ENCODE measurements at regions not wholly inside any gene's neighbourhood (a gene's known extent, or its start where the extent isn't known, plus 50 kb on each side); places are given as distances from the start of the nearest gene placed in this dataset.

DNA sequence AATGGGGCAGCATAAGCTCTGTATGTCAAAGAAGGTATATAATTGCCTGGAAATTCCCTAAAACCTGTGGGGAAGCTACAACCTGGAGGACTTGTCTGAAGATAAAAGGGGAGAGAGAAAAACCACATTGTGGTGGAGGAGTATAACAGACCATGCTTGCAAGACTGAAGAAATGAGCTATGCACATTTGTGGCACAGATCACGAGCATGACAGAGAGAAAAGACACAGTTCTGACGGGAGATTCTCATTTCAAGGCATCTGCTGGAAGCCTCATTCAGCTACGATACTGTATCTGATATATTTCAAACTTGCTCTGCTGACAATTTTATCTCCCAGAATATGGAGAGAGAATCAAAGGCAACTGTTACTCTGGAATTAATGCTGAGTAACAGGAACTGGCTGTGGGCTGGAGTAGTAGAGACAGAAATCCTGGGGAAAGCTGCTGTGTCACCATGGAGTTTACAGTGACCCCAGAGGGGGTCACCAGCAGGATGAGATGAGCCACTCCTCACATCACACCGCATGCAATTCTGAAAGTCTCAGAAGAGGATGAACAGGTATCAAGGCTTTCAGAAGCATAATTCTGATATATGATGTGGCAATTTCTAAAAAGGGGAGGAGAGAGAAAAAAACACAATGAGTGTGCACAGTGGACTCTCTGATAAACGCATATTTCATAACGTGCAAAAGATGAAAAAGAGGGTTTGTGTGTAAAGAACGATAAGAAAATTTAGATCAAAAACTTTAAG is 528.8 kb downstream of the IRX1 start:
- DNase-seq = no peak
- Histone ChIP-seq H3K4me3 (ENCODE audit: low read length in 3 of 3) (no peak overlapping the region), H3K36me3 (ENCODE audit: control insufficient read depth in 2 of 3, insufficient read depth in 3 of 3, low read length in 3 of 3) (no peaks in the 10 kb centered on the region)

DNA sequence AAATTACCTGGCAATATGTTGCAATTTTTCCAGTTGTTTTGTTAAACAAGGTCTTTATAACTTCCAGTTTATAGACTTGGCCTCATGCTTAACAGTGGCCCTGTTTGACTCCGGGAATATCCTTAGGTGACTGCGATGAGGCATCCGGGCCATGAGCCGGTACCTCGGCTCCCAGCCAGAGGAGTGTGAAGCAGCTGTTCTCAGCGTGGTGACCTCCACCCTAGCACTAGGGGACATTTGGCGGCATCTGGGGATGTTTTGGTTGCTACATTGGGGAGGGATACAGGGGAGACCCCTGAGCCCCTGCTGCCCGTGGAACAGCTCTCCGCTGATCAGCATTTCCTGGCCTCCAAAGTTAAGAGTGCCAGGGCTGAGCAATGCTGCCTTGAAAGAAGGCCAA is 533.4 kb downstream of the IRX1 start:
- intact Hi-C loops (cut with DNase I) = no loop called here
- H3K27me3 ChIP-seq (ENCODE audit: control insufficient read depth, insufficient read depth, low read length) = no peaks in the 10 kb centered on the region
- no peak overlapping the region for H3K4me3 ChIP-seq (ENCODE audit: low read length in 3 of 3)
- FAIRE-seq = no peak
- no peaks in the 10 kb centered on the region for H3K4me1 ChIP-seq (ENCODE audit: control insufficient read depth in 2 of 3, insufficient read depth in 2 of 3, low read depth in 1 of 3, low read length in 3 of 3)
- no peak for DNase-seq
- H3K9me3 ChIP-seq (ENCODE audit: control insufficient read depth in 2 of 3, insufficient read depth in 1 of 3, low read length in 3 of 3) = peaks cover 0 to 3% (median 2%) of the 10 kb centered on the region in 3 donors
- no peak overlapping the region for H3K27ac ChIP-seq (ENCODE audit: low read depth in 2 of 2, low read length in 2 of 2)
- H3K36me3 ChIP-seq (ENCODE audit: control insufficient read depth in 2 of 3, insufficient read depth in 3 of 3, low read length in 3 of 3) = no peaks in the 10 kb centered on the region
- TF ChIP-seq, protein P1, sequence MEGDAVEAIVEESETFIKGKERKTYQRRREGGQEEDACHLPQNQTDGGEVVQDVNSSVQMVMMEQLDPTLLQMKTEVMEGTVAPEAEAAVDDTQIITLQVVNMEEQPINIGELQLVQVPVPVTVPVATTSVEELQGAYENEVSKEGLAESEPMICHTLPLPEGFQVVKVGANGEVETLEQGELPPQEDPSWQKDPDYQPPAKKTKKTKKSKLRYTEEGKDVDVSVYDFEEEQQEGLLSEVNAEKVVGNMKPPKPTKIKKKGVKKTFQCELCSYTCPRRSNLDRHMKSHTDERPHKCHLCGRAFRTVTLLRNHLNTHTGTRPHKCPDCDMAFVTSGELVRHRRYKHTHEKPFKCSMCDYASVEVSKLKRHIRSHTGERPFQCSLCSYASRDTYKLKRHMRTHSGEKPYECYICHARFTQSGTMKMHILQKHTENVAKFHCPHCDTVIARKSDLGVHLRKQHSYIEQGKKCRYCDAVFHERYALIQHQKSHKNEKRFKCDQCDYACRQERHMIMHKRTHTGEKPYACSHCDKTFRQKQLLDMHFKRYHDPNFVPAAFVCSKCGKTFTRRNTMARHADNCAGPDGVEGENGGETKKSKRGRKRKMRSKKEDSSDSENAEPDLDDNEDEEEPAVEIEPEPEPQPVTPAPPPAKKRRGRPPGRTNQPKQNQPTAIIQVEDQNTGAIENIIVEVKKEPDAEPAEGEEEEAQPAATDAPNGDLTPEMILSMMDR (IDR thresholded peaks at IDR 0.05; ENCODE audit: borderline replicate concordance, extremely low read depth, insufficient read depth) = no peak
- no peak overlapping the region for H3K9ac ChIP-seq (ENCODE audit: low read length in 3 of 3)

More for the DNA sequence above, 528.8 kb downstream of the IRX1 start:
- Histone ChIP-seq H3K27ac (ENCODE audit: low read depth in 2 of 2, low read length in 2 of 2) (no peak overlapping the region), H3K9ac (ENCODE audit: low read length in 3 of 3) (no peak overlapping the region), H3K9me3 (ENCODE audit: control insufficient read depth in 2 of 3, insufficient read depth in 1 of 3, low read length in 3 of 3) (peaks cover 0 to 6% (median 2%) of the 10 kb centered on the region in 3 donors), H3K4me1 (ENCODE audit: control insufficient read depth in 2 of 3, insufficient read depth in 2 of 3, low read depth in 1 of 3, low read length in 3 of 3) (no peaks in the 10 kb centered on the region), H3K27me3 (ENCODE audit: control insufficient read depth, insufficient read depth, low read length) (no peaks in the 10 kb centered on the region)
- FAIRE-seq = no peak
- intact Hi-C loops (cut with DNase I) = no loop called here
- TF ChIP-seq, protein P1 (IDR thresholded peaks at IDR 0.05; ENCODE audit: borderline replicate concordance, extremely low read depth, insufficient read depth) = no peak

DNA sequence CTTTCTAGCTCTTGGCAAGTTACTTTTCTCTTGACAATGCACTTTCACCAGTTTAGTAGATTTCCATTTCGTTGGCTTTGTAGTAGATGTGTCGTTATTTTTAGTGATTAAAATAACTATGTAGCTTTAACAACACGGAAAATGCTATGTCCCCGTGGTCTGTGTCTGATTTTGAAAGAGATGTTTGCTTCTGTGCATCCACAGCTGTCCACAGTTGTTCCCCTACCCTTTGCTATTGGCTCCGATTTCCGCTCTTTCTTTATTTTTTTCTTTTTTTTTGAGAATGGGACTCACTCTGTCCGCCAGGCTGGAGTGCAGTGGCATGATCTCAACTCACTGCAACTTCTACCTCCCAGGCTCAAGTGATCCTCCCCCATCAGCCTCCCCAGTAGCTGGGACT is 533.9 kb downstream of the IRX1 start:
- no peak overlapping the region for H3K27ac ChIP-seq (ENCODE audit: low read depth in 2 of 2, low read length in 2 of 2)
- TF ChIP-seq, protein P1 (IDR thresholded peaks at IDR 0.05; ENCODE audit: borderline replicate concordance, extremely low read depth, insufficient read depth) = no peak
- H3K4me3 ChIP-seq (ENCODE audit: low read length in 3 of 3) = no peak overlapping the region
- H3K9me3 ChIP-seq (ENCODE audit: control insufficient read depth in 2 of 3, insufficient read depth in 1 of 3, low read length in 3 of 3) = peaks cover 0 to 3% (median 2%) of the 10 kb centered on the region in 3 donors
- H3K4me1 ChIP-seq (ENCODE audit: control insufficient read depth in 2 of 3, insufficient read depth in 2 of 3, low read depth in 1 of 3, low read length in 3 of 3) = no peaks in the 10 kb centered on the region
- no peak overlapping the region for H3K9ac ChIP-seq (ENCODE audit: low read length in 3 of 3)
- H3K27me3 ChIP-seq (ENCODE audit: control insufficient read depth, insufficient read depth, low read length) = no peaks in the 10 kb centered on the region
- no peaks in the 10 kb centered on the region for H3K36me3 ChIP-seq (ENCODE audit: control insufficient read depth in 2 of 3, insufficient read depth in 3 of 3, low read length in 3 of 3)
- intact Hi-C loops (cut with DNase I) = no loop called here
- FAIRE-seq (no peak), DNase-seq (no peak)

All from kidney (tissue), 13 donors.